ENCODE measurements at regions not wholly inside any gene's neighbourhood (a gene's known extent, or its start where the extent isn't known, plus 50 kb on each side); places are given as distances from the start of the nearest gene placed in this dataset.

DNA sequence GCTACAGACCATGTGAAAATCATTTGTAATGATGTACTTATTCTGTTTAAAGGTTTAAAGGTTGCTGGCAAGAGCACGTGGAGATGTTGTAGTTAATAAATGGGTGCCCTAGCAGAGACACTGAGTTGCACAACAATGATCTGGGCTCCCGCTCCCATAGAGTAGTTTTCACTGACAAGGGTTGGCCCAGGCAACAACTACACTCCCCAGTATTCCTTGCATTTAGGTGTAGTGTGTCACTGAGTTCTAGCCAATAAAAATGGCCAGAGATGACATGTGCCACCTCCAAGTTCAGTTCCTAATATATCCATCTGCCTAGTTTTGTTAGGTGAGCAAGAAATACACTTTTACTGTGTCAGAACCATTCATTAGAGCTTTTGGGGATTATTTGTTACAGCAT is 392.1 kb upstream of the MTPN start:
- TF ChIP-seq POLR2A (IDR thresholded peaks at IDR 0.05; ENCODE audit: control extremely low read depth in 1 of 2, low read depth in 2 of 2, low read length in 2 of 2) = no peak
- TF ChIP-seq ZNF274 (IDR thresholded peaks at IDR 0.05; ENCODE audit: borderline replicate concordance, extremely low read depth, low read length) = no peak
- no peak for TF ChIP-seq YY1 (IDR thresholded peaks at IDR 0.05; ENCODE audit: low read depth, low read length)
